Neural cell (in vitro differentiated cells): ENCODE measurements at regions not wholly inside any gene's neighbourhood (a gene's known extent, or its start where the extent isn't known, plus 50 kb on each side); places are given as distances from the start of the nearest gene placed in this dataset.

ENCODE experiments used
- EZH2 ChIP-seq: fragments of 200-600, 300-800 bp; shearing (Covaris generic), sonication (generic); IDR thresholded peaks from 2 replicates; pipeline ENCODE4 v1.6.1; 2014; ENCODE audit warnings: antibody characterized with exemption, low read length, borderline replicate concordance, mild to moderate bottlenecking; ENCODE audit not compliant: insufficient read depth, poor library complexity, severe bottlenecking
- TAF1 ChIP-seq: IDR thresholded peaks from 2 replicates; pipeline ENCODE4 v1.6.1; 2012; ENCODE audit warnings: low read depth
- TF ChIP-seq, protein P1 (sequence below): fragments of 450-650 bp; IDR thresholded peaks from 2 replicates; pipeline ENCODE4 v1.5.1; 2014; ENCODE audit warnings: antibody characterized with exemption, mild to moderate bottlenecking, moderate library complexity; ENCODE audit not compliant: poor library complexity, severe bottlenecking

DNA sequence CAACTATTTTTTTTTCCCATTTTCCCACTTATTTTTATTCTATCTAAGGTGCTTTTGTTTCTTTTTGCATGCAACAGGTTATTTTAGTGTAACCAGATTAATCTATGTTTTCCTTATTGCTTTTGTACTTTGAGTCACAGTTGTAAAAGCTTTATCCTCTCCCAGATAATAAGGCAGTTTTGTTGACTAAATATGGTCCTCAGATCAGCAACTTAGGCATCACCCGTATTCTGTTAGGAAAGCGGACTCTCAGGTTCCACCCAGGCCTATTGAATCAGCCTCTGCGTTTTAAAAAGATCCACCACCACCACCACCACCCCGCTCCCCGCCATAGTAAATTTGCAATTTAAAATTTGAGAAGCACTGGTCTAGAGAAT lies 58.6 kb upstream of the USP9X start:
- TF ChIP-seq EZH2 (no peak), TAF1 (no peak)
- TF ChIP-seq, protein P1, sequence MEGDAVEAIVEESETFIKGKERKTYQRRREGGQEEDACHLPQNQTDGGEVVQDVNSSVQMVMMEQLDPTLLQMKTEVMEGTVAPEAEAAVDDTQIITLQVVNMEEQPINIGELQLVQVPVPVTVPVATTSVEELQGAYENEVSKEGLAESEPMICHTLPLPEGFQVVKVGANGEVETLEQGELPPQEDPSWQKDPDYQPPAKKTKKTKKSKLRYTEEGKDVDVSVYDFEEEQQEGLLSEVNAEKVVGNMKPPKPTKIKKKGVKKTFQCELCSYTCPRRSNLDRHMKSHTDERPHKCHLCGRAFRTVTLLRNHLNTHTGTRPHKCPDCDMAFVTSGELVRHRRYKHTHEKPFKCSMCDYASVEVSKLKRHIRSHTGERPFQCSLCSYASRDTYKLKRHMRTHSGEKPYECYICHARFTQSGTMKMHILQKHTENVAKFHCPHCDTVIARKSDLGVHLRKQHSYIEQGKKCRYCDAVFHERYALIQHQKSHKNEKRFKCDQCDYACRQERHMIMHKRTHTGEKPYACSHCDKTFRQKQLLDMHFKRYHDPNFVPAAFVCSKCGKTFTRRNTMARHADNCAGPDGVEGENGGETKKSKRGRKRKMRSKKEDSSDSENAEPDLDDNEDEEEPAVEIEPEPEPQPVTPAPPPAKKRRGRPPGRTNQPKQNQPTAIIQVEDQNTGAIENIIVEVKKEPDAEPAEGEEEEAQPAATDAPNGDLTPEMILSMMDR, result no peak
